Suprapubic skin (tissue), 4 donors: ENCODE measurements at regions not wholly inside any gene's neighbourhood (a gene's known extent, or its start where the extent isn't known, plus 50 kb on each side); places are given as distances from the start of the nearest gene placed in this dataset.

Experiments
- DNase-seq, 2 donors: peaks; one replicate each; pipeline ENCODE4 v3.0.0-alpha.2; 2019; ENCODE audit warnings: low spot score in 2 of 2
- H3K27ac ChIP-seq: fragments of 200-600 bp; sonication (generic); one replicate; pipeline ENCODE4 v1.5.1; 2019
- H3K27me3 ChIP-seq: fragments of 200-600 bp; sonication (generic); one replicate; pipeline ENCODE4 v1.5.1; 2019
- H3K36me3 ChIP-seq: fragments of 200-600 bp; sonication (generic); one replicate; pipeline ENCODE4 v1.5.1; 2019
- H3K4me1 ChIP-seq: fragments of 200-600 bp; sonication (generic); one replicate; pipeline ENCODE4 v1.5.1; 2019
- H3K4me3 ChIP-seq: fragments of 200-600 bp; sonication (generic); one replicate; pipeline ENCODE4 v1.5.1; 2019; ENCODE audit warnings: mild to moderate bottlenecking
- H3K9me3 ChIP-seq: fragments of 200-600 bp; sonication (generic); one replicate; pipeline ENCODE4 v1.5.1; 2019
- EP300 ChIP-seq: sonication (generic); formaldehyde crosslinking; IDR thresholded peaks from one replicate; pipeline ENCODE4 v1.6.1; 2017; ENCODE audit warnings: antibody characterized with exemption
- POLR2A ChIP-seq, 2 donors: fragments of 450-650 bp; IDR thresholded peaks; one replicate each; pipeline ENCODE4 v1.6.1; 2017; ENCODE audit warnings: antibody characterized with exemption in 2 of 2, mild to moderate bottlenecking in 2 of 2, moderate library complexity in 2 of 2
- POLR2AphosphoS5 ChIP-seq, 3 donors: sonication (generic); formaldehyde crosslinking; IDR thresholded peaks; one replicate each; pipeline ENCODE4 v1.6.1; 2017; ENCODE audit warnings: antibody characterized with exemption in 3 of 3
- WGBS: methylation state at CpG from one replicate; pipeline ENCODE4 v1.1.5; 2018; 5-methylcytosine and 5-hydroxymethylcytosine counted together
- TF ChIP-seq, protein P1 (sequence below), 2 donors: fragments of 200-600 bp in 1 of 2; fragments of 450-650 bp in 1 of 2; sonication (generic) in 1 of 2; IDR thresholded peaks; one replicate each; pipeline ENCODE4 v1.5.1; 2016 to 2019; ENCODE audit warnings: antibody characterized with exemption in 2 of 2, mild to moderate bottlenecking in 1 of 2, moderate library complexity in 1 of 2

DNA sequence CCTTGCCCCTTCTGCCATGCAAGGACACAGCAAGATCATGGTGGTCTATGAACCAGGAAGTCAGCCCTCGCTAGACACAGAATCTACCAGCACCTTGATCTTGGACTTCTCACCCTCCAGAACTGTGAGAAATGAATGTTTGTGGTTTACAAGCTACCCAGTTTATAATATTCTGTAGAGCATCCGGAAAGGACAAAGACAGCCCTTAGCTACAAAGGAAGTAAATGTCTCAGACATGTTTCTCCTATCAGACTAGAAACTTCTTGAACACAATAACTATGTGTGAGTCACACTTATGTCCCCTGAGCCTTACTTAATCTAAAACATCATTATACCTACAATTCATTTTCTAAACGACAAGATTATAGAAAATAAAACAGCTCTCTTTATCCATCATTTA is 176.7 kb downstream of the KLHL28 start:
- Histone ChIP-seq H3K4me3 (no peak overlapping the region), H3K4me1 (no peaks in the 10 kb centered on the region), H3K27me3 (no peaks in the 10 kb centered on the region), H3K9me3 (no peaks in the 10 kb centered on the region), H3K27ac (no peak overlapping the region), H3K36me3 (no peaks in the 10 kb centered on the region)
- 66% methylated on average over 3 of the region's 3 CpGs for WGBS
- TF ChIP-seq POLR2AphosphoS5 (IDR thresholded peaks at IDR 0.05) (no peak), POLR2A (IDR thresholded peaks at IDR 0.05) (no peak), EP300 (no peak)
- TF ChIP-seq, protein P1, sequence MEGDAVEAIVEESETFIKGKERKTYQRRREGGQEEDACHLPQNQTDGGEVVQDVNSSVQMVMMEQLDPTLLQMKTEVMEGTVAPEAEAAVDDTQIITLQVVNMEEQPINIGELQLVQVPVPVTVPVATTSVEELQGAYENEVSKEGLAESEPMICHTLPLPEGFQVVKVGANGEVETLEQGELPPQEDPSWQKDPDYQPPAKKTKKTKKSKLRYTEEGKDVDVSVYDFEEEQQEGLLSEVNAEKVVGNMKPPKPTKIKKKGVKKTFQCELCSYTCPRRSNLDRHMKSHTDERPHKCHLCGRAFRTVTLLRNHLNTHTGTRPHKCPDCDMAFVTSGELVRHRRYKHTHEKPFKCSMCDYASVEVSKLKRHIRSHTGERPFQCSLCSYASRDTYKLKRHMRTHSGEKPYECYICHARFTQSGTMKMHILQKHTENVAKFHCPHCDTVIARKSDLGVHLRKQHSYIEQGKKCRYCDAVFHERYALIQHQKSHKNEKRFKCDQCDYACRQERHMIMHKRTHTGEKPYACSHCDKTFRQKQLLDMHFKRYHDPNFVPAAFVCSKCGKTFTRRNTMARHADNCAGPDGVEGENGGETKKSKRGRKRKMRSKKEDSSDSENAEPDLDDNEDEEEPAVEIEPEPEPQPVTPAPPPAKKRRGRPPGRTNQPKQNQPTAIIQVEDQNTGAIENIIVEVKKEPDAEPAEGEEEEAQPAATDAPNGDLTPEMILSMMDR (IDR thresholded peaks at IDR 0.05): no peak
- DNase-seq: no peak

DNA sequence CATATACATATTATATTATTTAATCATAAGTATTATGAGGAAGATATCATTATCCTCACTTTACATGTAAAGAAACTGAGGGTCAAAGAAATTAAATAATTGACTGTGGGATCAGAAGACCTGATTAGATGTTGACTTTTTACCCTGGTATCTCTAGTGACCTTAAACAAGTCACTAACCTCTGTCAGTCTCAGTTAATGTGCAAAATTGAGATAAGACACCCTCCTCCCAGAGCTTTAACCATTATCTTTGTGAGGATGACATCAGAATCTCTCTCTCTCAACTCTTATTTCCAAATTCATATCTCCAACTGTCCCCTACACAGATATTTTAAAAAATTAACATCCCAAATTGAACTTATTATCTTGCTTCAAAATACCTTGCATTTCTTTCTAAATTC is 177.8 kb downstream of the KLHL28 start:
- Histone ChIP-seq H3K27ac (no peak overlapping the region), H3K4me3 (no peak overlapping the region), H3K27me3 (no peaks in the 10 kb centered on the region), H3K9me3 (no peaks in the 10 kb centered on the region), H3K36me3 (no peaks in the 10 kb centered on the region), H3K4me1 (no peaks in the 10 kb centered on the region)
- DNase-seq: no peak
- TF ChIP-seq POLR2AphosphoS5 (IDR thresholded peaks at IDR 0.05) (no peak), POLR2A (IDR thresholded peaks at IDR 0.05) (no peak), EP300 (no peak)
- TF ChIP-seq, protein P1 (IDR thresholded peaks at IDR 0.05): no peak

DNA sequence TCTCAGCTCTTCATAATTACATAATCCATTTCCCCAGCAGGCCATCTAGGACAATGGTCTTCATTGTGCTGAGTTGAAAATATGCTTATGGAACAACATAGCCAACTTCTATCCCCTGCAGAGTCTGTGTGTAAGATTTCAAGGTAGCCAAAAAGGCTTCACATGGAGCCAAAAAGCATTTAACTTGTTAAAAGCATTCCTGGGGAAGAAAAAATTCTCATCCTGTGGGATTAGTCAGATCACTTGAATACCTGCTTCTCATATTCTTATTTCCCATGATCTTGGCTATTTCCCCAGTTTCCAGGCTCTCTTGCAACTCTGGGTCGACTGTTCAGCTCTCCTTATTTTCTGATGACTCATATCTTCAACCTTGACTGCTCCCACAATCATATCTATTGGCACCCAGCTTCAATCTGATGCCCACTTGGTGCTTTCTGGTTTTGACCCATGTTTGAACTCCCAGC is 178.9 kb downstream of the KLHL28 start:
- Histone ChIP-seq H3K4me3 (no peak overlapping the region), H3K4me1 (no peaks in the 10 kb centered on the region), H3K27ac (no peak overlapping the region), H3K9me3 (no peaks in the 10 kb centered on the region), H3K27me3 (no peaks in the 10 kb centered on the region), H3K36me3 (no peaks in the 10 kb centered on the region)
- TF ChIP-seq, protein P1 (IDR thresholded peaks at IDR 0.05): no peak
- WGBS: 8% methylated on average over 1 of the region's 1 CpG
- no peak for DNase-seq

DNA sequence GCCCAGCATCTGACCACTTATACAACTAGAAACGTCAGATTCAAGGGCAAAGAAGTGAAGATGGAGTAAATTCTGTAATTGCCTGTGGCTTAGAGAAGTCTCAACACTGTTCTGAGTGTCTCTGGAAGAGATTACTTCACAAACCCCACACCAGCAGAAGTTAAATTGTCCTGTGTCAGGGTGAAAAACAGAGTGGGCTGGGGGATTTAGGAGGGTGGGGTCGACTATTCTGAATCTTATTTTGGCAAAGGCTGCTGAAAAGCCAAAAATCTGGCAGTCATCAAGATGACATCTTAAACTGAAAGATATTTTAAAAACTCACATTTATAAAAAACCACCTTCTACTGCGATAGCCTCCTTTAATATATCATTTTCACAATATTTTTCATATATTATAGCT is 180.8 kb downstream of the KLHL28 start:
- no peak for DNase-seq
- Histone ChIP-seq H3K27ac (no peak overlapping the region), H3K36me3 (no peaks in the 10 kb centered on the region), H3K9me3 (no peaks in the 10 kb centered on the region), H3K4me3 (no peak overlapping the region), H3K4me1 (no peaks in the 10 kb centered on the region), H3K27me3 (no peaks in the 10 kb centered on the region)
- WGBS: 35% methylated on average over 3 of the region's 3 CpGs
- TF ChIP-seq POLR2A (IDR thresholded peaks at IDR 0.05) (no peak), POLR2AphosphoS5 (IDR thresholded peaks at IDR 0.05) (no peak), EP300 (no peak)
- TF ChIP-seq, protein P1 (IDR thresholded peaks at IDR 0.05): no peak

DNA sequence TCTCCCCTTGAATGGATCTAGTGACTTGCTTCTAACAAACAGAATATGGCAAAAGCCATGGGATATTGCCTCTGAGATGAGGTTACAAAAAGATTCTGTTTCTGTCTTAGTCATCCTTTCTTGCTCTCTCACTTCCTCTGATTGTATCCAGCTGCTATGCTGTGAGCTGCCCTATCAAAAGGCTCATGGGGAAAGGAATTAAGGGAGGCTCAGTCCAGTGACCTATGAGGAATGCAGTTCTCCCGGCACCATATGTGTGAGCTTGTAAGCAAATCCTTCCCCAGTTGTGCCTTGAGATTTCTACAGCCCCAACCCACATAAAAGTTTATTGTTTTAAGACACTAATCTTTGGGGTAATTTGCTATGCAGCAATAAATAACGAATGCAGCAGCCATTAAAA is 183.1 kb downstream of the KLHL28 start:
- H3K9me3 ChIP-seq: no peaks in the 10 kb centered on the region
- no peaks in the 10 kb centered on the region for H3K36me3 ChIP-seq
- H3K27ac ChIP-seq: no peak overlapping the region
- 53% methylated on average over 2 of the region's 2 CpGs for WGBS
- no peak for DNase-seq
- H3K4me1 ChIP-seq: no peaks in the 10 kb centered on the region
- H3K27me3 ChIP-seq: no peaks in the 10 kb centered on the region
- TF ChIP-seq POLR2A (IDR thresholded peaks at IDR 0.05) (no peak), POLR2AphosphoS5 (IDR thresholded peaks at IDR 0.05) (no peak), EP300 (no peak)
- TF ChIP-seq, protein P1 (IDR thresholded peaks at IDR 0.05): no peak
- no peak overlapping the region for H3K4me3 ChIP-seq
